GM10266 (cell line): ENCODE measurements at regions not wholly inside any gene's neighbourhood (a gene's known extent, or its start where the extent isn't known, plus 50 kb on each side); places are given as distances from the start of the nearest gene placed in this dataset.

Experiments used
- DNase-seq: peaks from one replicate; pipeline ENCODE4 v3.0.0; 2012; ENCODE audit errors: extremely low spot score
- CTCF ChIP-seq: IDR thresholded peaks from 2 replicates; pipeline ENCODE4 v1.5.1; 2012; ENCODE audit warnings: mild to moderate bottlenecking, low read depth; ENCODE audit not compliant: control insufficient read depth, insufficient read depth; ENCODE audit errors: missing control alignments

- no peak for TF ChIP-seq CTCF
- DNase-seq: no peak
These were observed 297.4 kb downstream of the TENT4A start for GRCh38 chr5:7010591-7010990.

GRCh38 chr5:7012057-7012456 is 298.8 kb downstream of the TENT4A start:
- DNase-seq: no peak
- TF ChIP-seq CTCF: no peak

GRCh38 chr5:7014611-7015010 is 301.4 kb downstream of the TENT4A start:
- no peak for DNase-seq
- no peak for TF ChIP-seq CTCF

GRCh38 chr5:7015586-7016256 is 302.5 kb downstream of the TENT4A start:
- TF ChIP-seq CTCF: no peak
- no peak for DNase-seq

GRCh38 chr5:7016999-7017747 is 303.9 kb downstream of the TENT4A start:
- no peak for TF ChIP-seq CTCF

GRCh38 chr5:7018198-7018597 is 305.0 kb downstream of the TENT4A start:
- no peak for DNase-seq
- TF ChIP-seq CTCF: no peak

More at GRCh38 chr5:7016999-7017747, 303.9 kb downstream of the TENT4A start:
- no peak for DNase-seq

- no peak for TF ChIP-seq CTCF
- no peak for DNase-seq
These were observed 305.4 kb downstream of the TENT4A start for GRCh38 chr5:7018601-7019000.
